IPS-18c (cell line): ENCODE measurements at regions not wholly inside any gene's neighbourhood (a gene's known extent, or its start where the extent isn't known, plus 50 kb on each side); places are given as distances from the start of the nearest gene placed in this dataset.

Experiments
- H3K4me3 ChIP-seq: 2 replicates; pipeline ENCODE4 v1.7.0; 2013; ENCODE audit warnings: low read depth, mild to moderate bottlenecking, low read length, moderate library complexity; ENCODE audit not compliant: insufficient read depth
- H3K9me3 ChIP-seq: one replicate; pipeline ENCODE4 v1.6.1; 2013; ENCODE audit warnings: mild to moderate bottlenecking, low read length, moderate library complexity; ENCODE audit not compliant: control insufficient read depth, insufficient read depth

DNA sequence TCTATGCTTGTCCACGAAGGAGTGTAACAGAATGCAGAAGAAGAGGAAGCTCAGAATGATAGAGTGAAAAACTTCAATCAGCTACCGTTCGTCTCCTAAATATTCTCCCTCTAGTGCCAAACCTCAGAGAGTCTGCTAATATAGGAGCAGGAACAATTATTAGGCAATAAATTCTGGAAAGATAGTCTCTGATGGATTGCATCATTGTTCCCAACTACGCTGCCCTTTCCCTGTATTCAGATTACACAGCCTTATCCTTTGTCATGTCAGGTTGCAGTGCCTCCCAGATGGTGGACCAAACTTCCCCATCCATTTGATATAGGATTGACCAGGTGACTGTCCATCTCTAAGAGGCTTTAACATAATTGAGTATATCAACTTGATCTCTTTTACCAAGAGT is 811.5 kb upstream of the CHAC2 start:
- Histone ChIP-seq H3K4me3 (no peak overlapping the region), H3K9me3 (no peaks in the 10 kb centered on the region)

DNA sequence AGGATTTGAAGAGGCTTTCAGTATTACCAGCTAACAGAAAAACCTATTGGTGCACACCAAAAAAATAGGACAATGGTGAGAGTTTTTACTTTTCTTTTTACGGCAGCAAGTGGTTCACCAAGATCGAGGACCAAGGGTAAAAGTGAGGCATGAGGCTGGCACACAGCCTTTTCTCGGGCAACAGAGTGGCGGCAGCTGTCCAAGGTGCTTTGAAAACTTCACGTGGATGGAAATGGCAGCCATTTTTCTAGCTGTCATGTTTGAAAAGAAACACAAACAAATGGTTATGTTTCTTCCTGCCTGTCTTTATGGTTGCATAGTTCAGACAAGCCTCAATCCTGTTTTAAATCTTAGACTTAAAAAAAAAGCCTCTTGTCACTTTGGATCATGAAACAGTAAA is 812.5 kb upstream of the CHAC2 start:
- Histone ChIP-seq H3K9me3 (no peaks in the 10 kb centered on the region), H3K4me3 (no peak overlapping the region)

DNA sequence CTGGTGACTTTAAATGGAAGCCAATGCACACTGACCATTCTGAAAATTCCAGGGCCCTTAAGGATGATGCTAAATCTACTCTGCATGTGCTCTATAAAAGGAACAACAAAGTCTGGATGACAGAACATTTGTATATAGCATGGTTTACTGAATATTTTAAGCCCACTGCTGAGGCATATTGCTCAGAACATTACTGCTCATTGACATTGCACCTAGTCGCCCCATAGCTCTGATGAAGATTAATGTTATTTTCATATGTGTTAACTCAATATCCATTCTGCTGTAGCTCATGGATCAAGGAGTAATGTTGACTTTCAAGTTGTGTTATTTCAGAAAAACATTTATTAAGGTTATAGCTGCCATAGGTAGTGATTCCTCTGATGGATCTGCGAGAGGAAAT is 827.5 kb upstream of the CHAC2 start:
- Histone ChIP-seq H3K4me3 (no peak overlapping the region), H3K9me3 (no peaks in the 10 kb centered on the region)

DNA sequence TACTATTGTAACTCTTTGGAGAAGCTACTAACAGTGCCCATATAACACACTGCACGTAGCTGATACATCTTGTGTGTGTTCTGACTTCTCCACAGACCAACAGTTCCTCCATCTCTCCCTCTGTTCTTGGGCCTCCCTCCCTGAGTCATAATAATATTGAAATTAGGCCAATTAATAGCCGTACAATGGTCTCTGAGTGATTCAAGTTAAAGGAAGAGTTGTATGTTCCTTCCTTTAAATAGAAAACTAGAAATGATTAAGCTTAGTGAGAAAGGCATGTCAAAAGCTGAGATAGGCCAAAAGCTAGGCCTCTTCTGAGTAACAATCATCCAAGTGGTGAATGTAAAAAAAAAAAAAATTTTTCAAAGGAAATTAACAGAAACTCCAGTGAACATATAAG is 828.4 kb upstream of the CHAC2 start:
- Histone ChIP-seq H3K4me3 (no peak overlapping the region), H3K9me3 (no peaks in the 10 kb centered on the region)

DNA sequence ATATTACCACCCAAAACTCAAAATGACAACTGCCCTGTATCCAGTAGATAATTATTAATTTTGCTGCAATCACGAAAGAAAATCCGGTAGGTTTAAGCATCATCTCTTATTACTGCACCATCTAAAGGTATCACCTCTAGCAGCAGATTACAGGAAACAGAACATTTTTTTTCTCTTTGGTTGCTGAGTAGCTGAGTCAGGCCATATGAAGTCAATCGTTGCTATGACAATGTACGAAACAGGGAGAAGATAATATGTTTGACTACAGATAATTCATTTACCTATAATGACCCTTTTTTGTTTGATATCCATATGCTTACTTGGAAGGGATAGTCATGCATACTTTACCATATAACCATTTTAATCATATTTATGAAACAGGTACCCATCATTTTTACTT is 831.6 kb upstream of the CHAC2 start:
- Histone ChIP-seq H3K4me3 (no peak overlapping the region), H3K9me3 (no peaks in the 10 kb centered on the region)

DNA sequence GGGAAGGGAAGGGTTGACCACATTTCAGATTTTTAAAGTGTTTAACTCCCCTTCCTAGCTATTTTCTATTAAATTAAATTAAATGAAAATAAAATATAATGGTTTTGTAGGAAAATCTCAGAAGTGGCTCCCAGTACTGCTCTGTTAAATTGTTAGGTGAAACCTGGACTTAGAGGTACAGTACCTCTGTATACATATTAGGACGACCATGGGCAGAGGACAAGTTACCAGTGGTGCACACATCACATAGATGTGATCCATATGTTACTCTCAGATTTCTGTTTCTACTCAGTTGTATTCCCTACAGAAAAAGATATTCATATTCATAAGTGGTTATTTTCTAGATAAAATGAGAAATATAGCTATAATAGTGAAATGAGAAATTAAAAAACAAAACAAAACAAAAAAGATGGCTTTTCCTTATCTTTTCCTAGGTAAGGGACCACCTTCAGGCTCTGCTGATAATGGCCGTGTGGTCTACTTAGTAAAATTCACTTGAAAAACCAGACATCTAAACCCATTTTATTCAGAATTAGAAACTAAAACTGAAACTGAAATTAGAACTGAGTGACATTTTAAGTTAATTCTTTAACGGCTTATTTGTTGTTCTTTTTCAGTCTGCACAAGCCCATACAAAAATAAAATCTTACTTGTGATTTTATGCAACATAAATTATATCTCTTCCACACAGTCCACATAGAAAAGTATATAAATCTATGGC is 832.5 kb upstream of the CHAC2 start:
- Histone ChIP-seq H3K4me3 (no peak overlapping the region), H3K9me3 (no peaks in the 10 kb centered on the region)

DNA sequence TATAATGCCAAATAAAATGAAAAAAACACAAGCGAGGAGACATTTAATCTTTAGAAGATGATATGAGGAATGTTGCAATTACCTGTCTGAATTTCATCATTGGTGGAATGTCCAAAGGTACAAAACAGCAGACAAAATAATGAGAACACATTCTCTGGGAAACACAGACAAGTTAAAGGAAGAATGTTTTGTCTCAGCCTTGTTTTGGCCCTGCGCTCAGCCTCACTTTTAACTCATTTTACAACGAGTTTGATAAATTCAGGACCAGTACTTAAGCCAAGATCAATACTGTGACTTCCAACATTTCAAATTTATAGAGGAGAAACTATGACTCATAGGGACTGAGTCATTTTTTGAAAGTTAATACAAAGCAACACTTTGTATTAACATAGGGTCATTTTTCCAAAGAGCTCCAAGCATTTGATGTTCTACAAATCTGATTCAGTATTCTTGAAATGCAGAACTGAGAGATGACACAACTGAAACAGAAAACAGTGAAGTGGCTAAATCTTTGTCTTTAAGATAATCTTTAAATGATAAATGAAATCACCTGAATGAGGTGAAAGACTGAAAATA is 833.2 kb upstream of the CHAC2 start:
- Histone ChIP-seq H3K4me3 (no peak overlapping the region), H3K9me3 (peaks cover 4% of the 10 kb centered on the region)

DNA sequence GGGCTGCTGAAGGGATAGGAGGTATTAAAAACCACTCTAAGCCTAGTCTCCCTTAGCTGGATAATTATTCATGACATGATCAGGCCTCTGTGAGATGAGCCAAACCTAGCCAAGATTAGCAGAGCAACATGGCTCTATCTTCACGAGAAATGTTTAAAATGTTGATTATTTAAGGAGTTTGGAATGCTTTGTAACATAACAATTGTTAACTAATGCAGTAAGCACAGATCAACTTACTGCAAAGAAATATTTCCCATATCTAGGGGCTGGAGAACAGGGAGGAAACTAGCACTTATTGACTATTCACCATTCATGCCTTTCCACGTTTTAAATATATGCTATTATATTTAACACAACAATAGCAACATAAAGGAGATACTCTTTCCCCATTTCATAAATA is 833.7 kb upstream of the CHAC2 start:
- no peak overlapping the region for H3K4me3 ChIP-seq
- peaks cover 4% of the 10 kb centered on the region for H3K9me3 ChIP-seq

DNA sequence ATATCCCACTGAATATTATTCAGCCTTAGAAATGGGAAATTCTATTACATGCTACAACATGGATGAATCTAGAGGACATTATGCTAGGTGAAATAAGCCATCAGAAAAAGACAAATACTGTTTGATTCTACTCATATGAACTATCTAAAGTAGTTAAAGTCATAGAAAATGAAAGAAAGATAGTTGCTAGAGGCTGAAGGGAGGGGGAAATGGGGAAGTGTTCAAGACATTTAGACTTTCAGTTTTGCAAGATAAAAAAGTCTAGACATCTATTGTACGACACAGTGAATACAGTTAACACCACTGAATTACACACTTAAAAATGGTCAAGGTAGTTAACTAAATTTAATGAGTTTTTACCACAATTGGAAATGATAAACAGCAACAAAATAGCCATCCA is 835.9 kb upstream of the CHAC2 start:
- no peak overlapping the region for H3K4me3 ChIP-seq
- H3K9me3 ChIP-seq, result peaks cover 4% of the 10 kb centered on the region

DNA sequence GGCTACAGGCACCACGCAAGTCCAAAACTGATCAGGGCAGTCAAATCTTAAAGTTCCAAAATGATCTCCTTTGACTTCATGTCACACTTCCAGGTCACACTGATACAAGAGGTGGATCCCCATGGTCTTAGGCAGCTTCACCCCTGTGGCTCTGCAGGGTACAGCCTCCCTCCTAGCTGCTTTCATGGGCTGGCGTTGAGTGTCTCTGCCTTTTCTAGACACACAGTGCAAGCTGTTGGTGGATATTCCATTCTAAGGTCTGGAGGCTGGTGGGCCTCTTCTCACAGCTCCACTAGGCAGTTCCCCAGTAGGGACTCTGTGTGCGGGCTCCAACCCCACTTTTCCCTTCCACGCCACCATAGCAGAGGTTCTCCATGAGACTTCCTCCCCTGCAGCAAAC is 838.2 kb upstream of the CHAC2 start:
- Histone ChIP-seq H3K9me3 (peaks cover 4% of the 10 kb centered on the region), H3K4me3 (no peak overlapping the region)

DNA sequence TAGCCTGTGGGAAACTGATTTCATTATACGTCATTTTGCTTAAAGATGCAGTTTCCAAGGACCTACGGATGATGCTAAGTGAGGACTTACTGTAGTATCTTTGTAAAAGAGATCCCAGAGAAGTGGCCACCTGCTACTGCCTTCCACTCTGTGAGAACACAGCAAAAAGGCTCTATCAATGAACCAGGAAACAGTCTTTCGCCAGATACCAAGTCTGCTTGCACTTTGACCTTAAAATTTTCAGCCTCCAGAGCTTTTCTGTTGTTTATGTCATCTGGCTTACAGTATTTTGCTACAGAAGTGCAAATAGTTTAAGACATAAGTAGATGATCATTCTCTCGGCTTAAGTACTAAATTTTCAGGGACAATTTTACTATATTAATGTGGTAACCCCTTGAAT is 847.9 kb upstream of the CHAC2 start:
- no peaks in the 10 kb centered on the region for H3K9me3 ChIP-seq
- no peak overlapping the region for H3K4me3 ChIP-seq

DNA sequence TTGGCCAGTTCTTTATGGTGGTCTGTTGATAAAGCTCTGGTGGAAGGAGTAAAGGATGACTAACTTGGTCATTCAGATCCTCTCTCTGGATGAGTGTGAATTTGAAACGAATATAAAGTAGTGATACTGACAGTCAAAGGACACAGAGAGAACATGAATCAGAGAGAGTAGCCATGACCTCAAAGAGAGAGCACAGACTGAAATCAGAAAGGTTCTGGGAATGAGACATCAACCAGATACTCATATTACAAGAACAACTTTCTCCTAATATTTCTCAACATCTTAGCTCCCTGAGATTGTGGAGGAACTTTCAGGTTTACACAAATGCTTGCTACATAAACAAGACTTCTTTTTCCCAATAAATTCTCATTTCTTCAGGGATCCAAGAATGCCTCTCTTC is 849.1 kb upstream of the CHAC2 start:
- Histone ChIP-seq H3K9me3 (no peaks in the 10 kb centered on the region), H3K4me3 (no peak overlapping the region)

DNA sequence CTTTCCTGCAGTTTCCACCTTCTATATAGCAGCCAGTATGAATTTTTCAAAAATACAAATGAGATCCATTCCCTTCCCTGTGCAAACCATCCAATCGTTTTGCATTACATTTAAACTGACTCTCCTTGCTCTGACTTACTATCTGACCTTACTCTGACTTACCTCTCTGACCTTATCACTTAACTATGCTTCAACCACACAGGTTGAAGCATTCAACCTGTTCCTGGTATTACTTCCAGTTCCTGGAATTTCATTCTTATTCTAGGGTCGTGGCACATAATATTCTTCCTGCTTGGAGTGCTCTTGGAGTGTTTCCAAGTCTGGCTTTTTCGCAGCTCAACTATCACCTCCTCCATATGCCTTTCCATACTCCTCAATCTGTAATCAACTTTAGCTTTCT is 850.6 kb upstream of the CHAC2 start:
- no peak overlapping the region for H3K4me3 ChIP-seq
- no peaks in the 10 kb centered on the region for H3K9me3 ChIP-seq

DNA sequence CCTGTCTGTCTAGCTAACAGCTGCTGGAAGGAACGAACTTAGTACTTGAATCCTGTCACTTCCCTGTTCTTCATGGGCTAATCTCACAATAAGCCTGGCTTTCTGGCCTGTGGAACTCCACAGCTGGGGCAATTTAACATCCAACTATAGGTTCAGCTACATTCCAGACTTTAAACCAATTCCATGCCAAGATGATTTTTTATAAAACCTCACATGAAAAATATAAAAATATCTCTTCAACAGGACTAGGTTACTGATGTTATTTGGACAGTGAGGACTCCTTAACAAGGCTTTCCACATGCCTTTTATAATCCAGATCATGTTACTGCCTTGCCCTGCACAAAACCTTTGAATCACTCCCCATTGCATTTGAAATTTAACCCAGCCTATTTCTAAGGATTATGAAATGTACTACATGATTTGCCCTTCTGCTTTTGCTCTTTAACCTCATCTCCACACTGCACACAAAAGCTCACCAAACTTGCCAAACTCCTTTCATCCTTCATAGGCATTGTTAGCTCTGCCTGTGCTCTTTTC is 863.2 kb upstream of the CHAC2 start:
- Histone ChIP-seq H3K9me3 (no peaks in the 10 kb centered on the region), H3K4me3 (no peak overlapping the region)

DNA sequence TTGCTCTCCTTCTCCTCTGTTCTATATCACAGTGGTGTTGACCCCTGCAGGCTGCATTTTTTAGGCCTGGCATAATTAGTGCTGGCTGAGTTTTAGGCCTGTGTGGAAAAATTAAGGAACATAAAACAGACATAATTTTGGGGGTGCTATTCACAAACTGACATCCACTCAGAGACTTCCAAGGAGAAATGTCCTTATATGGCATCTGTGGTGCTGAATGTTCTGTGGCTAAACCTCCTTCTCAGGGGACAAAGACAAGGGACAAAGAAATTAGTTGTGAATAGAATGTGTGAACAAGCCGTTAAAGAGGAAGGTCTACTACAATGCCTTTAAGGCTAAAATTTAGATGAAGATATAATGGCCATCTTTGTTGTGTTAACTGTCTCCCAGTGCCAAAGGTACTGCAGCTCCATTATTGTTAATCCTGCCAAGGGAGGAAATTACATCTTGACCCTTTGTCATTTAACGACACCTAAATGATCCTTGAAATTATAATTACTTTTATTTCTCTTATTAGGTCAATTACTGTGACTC is 870.0 kb upstream of the CHAC2 start:
- Histone ChIP-seq H3K4me3 (no peak overlapping the region), H3K9me3 (peaks cover 8% of the 10 kb centered on the region)

DNA sequence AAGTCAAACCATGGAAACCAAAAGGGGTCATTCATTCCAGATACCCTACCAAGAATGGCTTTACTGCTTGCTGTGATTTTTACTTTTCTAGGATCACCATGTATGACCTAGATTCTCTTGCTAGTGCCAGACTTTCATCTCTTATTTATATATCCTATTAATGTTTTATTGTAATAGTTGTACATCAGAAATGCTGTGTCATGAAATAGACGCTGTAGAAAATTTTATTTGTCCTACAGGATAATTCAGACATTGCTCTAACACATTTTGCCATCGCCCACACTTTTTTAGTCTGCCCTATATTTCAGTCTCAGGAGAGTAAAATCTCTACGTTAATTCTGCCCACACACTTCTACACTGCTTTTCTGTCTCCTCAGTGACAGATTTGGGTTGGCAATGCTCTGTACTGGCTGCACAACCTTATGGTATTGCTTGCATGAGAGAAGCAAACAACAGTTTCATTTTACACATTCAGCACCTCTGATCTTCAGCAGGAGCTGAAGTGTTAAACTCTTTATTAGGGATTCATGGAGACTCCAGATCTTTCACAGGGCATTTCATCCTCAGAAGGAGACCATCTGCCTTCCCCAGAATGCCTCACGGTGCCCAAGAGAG is 871.8 kb upstream of the CHAC2 start:
- no peak overlapping the region for H3K4me3 ChIP-seq
- H3K9me3 ChIP-seq, result peaks cover 8% of the 10 kb centered on the region

DNA sequence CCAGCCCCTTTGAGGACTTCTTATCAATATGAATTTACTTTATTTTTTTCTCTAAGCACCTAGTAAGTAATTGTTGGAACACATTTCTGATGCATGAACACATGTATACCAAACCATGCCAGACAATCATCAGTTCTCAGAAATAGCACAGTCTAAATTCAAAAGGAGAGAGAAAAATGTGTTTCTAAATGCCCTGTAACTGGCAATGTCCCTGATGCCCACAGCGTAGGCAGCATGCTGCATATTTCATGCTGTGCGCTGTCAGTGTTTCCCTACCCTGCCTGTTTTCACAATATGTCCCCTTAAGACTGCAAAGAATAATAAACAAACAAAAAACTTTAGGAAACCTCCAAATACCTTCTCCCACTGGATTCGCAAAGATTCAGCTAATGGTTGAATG is 881.0 kb upstream of the CHAC2 start:
- Histone ChIP-seq H3K4me3 (no peak overlapping the region), H3K9me3 (no peaks in the 10 kb centered on the region)

DNA sequence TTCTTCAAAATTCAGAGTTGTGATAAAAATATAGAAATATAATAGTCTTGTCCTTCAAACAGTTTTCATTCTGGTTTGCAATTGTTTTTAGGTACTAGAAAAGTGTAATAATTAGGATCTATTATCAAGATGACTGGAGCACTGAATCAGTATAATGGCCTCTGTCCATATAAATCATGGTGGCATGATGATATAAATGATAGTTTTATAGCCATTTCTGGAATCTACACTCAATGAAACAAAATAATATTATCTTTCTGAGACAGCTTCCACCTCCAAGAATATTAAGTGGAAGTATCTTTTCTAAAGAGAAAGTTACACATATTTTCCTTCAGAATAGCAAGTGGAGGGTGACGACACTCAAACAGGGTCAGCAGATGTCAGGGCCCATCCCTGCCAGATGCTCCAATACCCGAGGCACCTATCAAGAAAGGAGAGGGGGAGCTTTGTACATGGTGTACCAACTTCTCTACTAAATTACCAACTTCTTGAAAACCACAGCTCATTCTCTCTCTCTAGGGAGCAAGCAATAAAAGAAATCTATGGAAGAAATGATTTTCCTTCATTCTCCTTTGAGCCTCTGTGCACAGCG is 882.7 kb upstream of the CHAC2 start:
- H3K9me3 ChIP-seq, result no peaks in the 10 kb centered on the region
- no peak overlapping the region for H3K4me3 ChIP-seq
